AG04449 (cell line): ENCODE measurements at regions not wholly inside any gene's neighbourhood (a gene's known extent, or its start where the extent isn't known, plus 50 kb on each side); places are given as distances from the start of the nearest gene placed in this dataset.

ENCODE experiments used
- CTCF ChIA-PET: fragments of 350-600 bp; formaldehyde crosslinking; extraction: SDS; loops from one replicate; lab custom pipeline; 2021; ENCODE audit warnings: antibody characterized with exemption; lab: Yijun Ruan, JAX
- POLR2A ChIA-PET: fragments of 400-600, 350-600 bp; formaldehyde crosslinking; extraction: SDS; loops from one replicate; lab custom pipeline; 2020; ENCODE audit warnings: antibody characterized with exemption, inconsistent platforms; lab: Yijun Ruan, JAX
- DNase-seq: peaks from one replicate; pipeline ENCODE4 v3.0.0-alpha.2; 2010; ENCODE audit warnings: low read depth, low spot score
- H3K4me3 ChIP-seq: 2 replicates; pipeline ENCODE4 v1.5.1; 2011; ENCODE audit warnings: low read depth, mild to moderate bottlenecking, control low read depth, low read length
- CTCF ChIP-seq: IDR thresholded peaks from one replicate; pipeline ENCODE4 v1.5.1; 2011; ENCODE audit warnings: mild to moderate bottlenecking, moderate library complexity, low read length, control low read depth, inconsistent platforms; ENCODE audit not compliant: insufficient read depth; ENCODE audit errors: missing control alignments

GRCh38 chr11:94708176-94708575 lies 60.0 kb upstream of the AMOTL1 start:
- H3K4me3 ChIP-seq, result no peak overlapping the region
- TF ChIP-seq CTCF, result no peak
- CTCF ChIA-PET, result no interaction called here
- POLR2A ChIA-PET, result no interaction called here
- DNase-seq, result no peak

GRCh38 chr11:94708642-94709041 lies 59.5 kb upstream of the AMOTL1 start:
- POLR2A ChIA-PET, result no interaction called here
- H3K4me3 ChIP-seq, result no peak overlapping the region
- DNase-seq, result no peak
- CTCF ChIA-PET, result no interaction called here
- TF ChIP-seq CTCF, result no peak

DNA sequence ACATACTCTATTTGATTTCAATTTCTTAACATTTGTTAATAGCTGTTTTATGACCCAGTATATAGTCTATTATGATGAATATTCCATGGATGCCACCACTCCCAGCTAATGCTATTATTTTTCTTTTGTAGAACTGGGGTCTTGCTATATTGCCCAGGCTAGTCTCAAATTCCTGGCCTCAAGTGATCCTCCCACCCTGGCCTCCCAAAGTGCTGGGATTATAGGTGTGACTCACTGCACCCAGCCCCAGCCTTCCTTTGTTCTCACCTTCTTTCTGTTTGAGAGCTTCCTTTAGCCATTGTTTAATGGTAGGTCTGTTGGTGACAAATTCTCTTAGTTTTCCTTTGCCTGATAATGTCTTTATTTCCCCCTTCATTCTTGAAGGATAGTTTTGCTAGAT lies 52.9 kb upstream of the AMOTL1 start:
- no peak for TF ChIP-seq CTCF
- POLR2A ChIA-PET, result no interaction called here
- CTCF ChIA-PET, result no interaction called here
- no peak overlapping the region for H3K4me3 ChIP-seq
- DNase-seq, result no peak

- ChIA-PET POLR2A (no interaction called here), CTCF (no interaction called here)
- H3K4me3 ChIP-seq, result no peak overlapping the region
- DNase-seq, result no peak
- no peak for TF ChIP-seq CTCF
These were observed 50.5 kb upstream of the AMOTL1 start for GRCh38 chr11:94717667-94718066.
